HG03354 (cell line): ENCODE measurements at regions not wholly inside any gene's neighbourhood (a gene's known extent, or its start where the extent isn't known, plus 50 kb on each side); places are given as distances from the start of the nearest gene placed in this dataset.

ENCODE experiments used
- ATAC-seq: cut with Tn5 transposase; IDR thresholded peaks from one replicate; pipeline ENCODE4 v1.9.1; 2021; ENCODE audit warnings: mild to moderate bottlenecking; ENCODE audit not compliant: unreplicated experiment, poor library complexity, severe bottlenecking

DNA sequence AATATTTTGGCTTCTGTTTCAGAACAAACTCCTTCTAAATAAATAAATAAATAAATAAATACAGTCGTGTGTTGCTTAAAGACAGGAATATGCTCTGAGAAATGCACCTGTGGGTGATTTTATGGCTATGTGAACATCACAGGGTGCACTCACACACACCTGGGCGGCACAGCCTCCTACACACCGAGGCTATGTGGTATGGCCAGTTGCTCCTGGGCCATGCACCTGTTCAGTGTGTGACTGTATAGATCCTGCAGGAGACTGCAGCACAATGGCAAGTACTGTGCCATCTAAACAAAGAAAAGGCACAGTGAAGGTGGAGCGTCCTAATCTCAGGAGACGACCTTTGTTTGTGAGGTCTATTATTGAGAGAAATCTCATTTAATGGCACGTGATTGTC is 1281.1 kb downstream of the TBC1D22A start:
- ATAC-seq, result no peak

DNA sequence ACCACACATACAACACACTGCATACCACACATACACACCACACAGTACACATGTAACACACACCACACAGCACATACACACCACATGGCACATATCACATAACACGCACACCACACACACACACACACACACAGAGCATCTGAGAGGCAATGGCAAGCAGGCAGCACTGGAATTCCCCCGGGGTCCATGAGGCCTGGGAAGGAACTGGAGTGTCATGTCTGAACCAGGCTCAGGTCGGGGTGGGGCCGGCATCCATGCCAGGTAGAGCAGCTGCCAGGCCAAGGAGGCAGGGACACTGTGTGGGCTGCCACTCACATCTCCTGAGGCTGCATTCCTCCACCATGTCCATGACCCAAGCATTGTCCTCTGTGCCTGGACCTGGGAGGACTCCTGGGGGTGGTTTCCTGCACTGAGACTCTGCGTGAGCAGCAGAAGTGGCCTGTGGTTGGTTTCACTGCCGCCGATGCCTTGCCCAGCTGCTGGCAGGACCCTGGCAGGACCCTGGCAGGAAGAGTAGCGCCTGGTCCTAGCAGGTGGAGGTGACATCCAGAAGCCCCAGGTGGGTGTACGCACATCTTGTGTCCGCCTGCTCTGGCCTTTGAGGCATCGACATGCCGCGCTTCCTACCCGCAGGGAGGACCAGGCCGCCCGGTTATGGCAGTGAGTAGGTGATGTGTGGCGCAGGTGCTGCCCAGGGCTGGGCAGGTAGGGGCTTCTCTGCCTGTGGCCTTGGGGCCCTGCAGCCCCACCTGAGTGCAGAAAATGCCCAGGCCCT is 1280.4 kb downstream of the TBC1D22A start:
- no peak for ATAC-seq

DNA sequence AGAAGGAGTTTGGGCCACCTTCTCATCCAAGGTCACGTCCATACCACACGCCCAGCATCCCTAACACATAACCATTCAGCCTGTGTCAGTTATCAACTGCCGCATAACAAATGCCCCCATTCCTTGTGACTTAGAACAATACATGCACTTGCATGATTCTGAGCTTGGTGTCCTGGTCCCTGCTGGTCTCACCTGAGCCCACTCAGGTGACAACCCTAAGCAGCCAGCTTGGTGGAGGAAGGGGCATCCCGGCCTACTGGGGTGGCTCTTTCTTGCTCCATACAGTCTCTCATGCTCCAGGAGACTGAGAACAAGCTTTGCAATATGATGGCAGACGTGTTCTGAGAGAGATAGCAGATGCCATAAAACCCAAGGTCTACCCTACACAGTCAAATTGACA is 1276.9 kb downstream of the TBC1D22A start:
- ATAC-seq, result no peak

DNA sequence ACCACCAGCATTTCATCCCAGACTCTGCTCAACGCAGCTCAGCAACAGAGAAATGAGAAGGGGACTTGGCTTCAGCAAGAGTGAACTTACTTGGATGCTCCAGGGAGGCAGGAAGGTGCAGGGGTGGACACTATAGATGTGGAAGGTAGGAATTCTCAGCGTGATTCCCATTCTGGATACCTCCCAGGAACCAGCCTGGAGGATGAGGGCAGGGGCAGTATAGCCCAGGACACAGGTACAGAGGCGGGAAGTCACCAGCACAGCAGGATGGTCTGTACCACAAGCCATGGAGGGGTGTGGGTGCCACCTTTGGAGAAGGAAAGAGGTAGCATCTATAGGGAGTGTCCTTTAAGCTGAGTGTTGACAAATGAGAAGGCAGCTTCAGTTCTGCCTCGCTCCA is 1275.2 kb downstream of the TBC1D22A start:
- no peak for ATAC-seq

DNA sequence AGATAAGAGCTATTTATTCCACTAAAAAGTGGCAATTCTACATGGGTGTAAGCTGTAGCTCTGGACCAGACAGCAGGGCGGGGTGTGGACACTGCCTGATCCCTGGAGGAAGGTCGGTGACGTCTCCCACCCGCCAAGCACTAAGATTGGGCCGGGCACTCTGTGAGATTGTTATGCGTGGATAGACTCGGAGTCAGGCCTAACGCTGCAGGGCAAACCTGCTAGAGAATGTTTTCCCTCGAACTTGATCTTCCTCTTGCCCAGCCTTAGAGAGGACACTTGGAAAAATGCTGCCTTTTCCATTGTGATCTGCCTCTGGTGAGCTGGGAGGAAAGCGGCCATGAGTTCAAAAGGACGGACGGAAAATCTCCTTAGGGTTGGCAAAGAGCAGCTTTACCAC is 1273.4 kb downstream of the TBC1D22A start:
- no peak for ATAC-seq

DNA sequence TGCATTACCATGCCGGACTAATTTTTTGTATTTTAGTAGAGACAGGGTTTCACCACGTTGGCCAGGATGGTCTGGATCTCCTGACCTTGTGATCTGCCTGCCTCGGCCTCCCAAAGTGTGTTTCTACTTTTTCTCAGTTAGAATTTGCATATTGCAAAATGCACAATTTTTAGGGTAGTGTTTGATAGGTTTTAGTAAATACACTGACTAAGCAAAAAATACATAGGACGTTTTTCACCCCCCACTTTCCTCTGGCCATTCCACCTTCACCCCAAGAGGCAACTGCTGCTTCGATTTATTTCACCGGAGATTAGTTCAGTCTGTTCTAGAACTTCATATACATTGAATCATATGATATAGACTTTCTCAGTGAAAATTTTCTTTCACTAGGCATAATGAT is 1269.1 kb downstream of the TBC1D22A start:
- no peak for ATAC-seq

GRCh38 chr22:48025096-48025495 is 1262.6 kb downstream of the TBC1D22A start:
- ATAC-seq, result no peak

DNA sequence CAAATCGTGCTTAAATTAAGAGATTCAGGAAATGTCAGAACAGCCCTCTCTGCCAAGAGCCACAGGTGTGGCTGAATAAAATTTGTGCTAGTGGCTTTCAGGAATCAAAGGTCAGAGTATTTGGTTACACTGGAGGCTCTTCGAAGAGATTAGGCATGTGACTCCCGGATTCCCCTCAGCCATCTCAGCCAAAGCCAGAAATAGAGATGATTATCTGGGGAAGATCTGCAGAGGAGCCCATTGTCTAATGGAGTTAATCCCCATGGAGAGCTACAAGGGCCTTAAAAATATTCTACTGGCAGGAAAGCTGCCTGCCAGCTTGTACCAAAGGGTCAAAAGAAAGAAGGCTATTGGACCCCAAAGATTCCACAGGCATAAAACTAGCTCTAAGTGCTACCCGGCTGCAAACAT is 1259.5 kb downstream of the TBC1D22A start:
- ATAC-seq, result no peak

DNA sequence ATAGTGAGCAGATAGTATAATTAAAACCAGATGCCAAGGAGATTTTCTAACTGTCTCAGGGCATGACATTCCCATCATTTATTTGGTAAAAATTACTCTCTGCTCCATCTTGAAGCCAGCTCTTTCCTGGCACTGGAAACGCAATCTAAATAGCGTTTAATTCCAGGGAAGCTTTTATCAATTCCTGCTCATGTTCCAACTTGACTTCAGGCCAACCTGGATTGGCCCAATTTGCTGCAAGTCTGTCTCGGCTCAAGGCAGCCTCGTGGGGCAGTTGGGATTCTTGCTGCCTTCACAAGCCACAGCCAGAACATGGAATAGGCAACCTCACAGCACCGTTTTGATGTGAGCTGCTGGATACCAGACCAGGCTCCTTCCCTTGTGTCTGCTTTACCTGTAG is 1255.9 kb downstream of the TBC1D22A start:
- ATAC-seq, result no peak

GRCh38 chr22:48015701-48016100 is 1253.3 kb downstream of the TBC1D22A start:
- no peak for ATAC-seq

DNA sequence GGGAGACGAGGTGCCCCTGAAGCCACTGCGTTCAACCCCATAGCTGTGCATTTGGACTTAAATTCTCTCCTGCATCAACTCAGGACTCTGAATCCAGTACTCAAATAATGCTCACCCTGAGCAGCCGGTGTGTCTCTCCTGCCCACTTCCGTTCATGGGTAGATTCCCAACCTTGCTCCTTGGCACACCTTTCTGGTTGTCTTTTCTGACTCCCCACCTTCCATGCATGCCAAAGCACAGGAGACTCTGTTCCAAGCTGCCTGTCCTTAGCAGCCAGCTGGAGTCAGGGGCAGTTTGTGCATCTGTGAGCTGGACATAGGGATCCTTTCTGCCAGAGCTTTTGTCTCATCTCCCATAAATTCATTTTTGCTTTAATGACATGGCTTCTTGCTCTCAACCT is 1242.5 kb downstream of the TBC1D22A start:
- ATAC-seq, result no peak

GRCh38 chr22:48004038-48004437 is 1241.6 kb downstream of the TBC1D22A start:
- no peak for ATAC-seq

DNA sequence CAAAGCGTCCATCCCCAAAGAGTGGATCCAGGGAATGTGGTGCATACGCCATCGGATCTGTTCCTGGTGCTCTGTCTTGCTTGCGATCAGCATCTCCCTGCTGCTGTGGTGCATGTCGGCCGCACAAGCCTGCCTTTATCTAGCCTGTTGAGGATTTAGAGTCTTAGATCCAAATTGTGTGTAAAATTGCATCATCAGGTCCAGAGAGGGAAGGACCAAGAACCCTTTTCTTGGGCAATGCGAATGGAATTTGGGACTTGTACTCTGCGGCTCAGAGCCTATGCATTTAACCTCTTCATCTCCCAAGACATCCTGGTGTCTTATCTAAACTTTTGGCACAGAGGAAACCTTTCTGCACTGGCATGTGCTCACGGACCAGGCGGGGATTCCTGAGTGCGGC is 1238.7 kb downstream of the TBC1D22A start:
- no peak for ATAC-seq

- ATAC-seq, result no peak
Measured at GRCh38 chr22:47997612-47998011, 1235.2 kb downstream of the TBC1D22A start.

GRCh38 chr22:47997052-47997590 is 1234.7 kb downstream of the TBC1D22A start:
- ATAC-seq, result no peak

DNA sequence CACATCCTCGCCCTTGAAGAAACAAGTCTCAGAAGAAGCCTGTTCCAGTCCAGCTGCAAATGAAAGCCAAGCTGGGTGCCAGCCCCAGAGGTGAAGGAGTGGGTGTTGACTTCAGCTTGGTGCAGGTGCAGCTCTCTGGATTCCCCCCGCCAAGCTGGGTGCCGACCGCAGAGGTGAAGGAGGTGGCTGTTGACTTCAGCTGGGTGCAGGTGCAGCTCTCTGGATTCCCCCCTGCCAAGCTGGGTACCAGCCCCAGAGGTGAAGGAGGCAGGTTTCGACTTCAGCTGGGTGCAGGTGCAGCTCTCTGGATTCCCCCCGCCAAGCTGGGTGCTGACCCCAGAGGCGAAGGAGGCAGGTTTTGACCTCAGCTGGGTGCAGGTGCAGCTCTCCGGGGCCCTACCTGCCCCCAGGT is 1234.0 kb downstream of the TBC1D22A start:
- ATAC-seq, result peak; percentile 74

DNA sequence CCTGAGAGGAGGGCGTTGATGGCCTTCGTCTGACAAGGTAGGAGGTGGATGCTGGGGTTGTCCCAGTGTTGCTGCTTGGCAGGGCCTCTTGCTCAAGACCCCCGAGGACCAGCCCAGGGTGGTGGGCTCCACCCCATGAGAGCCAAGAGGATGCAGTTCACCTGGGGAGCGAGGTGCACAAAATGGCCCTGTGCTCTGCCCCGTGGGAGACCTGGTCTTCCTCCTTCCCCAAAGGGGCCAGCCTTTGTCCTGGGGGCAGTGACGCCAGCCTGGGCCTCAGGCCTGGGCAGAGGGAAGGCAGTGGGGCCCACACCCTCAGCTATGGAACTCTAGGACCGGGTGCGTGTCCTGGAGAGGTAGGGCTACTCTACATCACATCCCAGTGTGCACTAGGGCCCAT is 1233.3 kb downstream of the TBC1D22A start:
- no peak for ATAC-seq

DNA sequence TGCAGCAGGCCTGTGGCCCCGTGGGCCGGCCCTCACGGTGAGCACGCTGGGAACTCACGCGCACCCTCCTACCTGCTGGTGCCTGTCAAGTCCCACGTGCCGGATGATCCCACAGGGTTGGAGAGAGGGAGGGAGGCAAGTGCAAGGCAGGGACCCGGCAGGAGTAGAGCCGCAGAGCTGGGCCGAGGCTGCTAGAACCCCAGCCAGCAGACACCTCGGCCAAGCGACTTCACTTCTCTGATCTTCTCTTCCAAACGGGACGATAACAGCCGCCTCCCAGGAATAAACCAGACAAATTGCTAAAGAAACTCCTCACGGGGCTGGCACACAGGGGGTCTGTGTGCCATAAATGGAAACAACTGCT is 1232.8 kb downstream of the TBC1D22A start:
- no peak for ATAC-seq

- ATAC-seq, result no peak
Measured at GRCh38 chr22:47994601-47995263, 1232.3 kb downstream of the TBC1D22A start.

DNA sequence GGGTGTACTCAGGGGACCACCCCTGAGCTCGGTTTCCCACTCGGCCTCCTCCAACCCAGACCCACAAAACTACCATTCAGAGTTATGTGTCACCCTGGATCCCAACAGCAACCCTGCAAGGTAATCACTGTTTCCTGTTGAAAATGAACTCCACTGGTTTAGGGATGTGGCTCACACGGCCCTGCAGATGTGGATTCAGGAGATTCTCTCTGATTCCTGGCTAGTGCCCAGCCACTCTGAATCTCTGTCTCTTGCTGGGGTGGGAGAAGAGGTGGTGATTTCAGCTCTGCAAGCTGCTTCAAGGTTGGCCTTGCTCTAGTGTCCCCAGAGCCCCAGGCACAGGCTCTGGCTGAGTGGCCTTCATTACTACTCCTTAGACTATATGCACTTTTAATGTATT is 1231.6 kb downstream of the TBC1D22A start:
- ATAC-seq, result no peak

DNA sequence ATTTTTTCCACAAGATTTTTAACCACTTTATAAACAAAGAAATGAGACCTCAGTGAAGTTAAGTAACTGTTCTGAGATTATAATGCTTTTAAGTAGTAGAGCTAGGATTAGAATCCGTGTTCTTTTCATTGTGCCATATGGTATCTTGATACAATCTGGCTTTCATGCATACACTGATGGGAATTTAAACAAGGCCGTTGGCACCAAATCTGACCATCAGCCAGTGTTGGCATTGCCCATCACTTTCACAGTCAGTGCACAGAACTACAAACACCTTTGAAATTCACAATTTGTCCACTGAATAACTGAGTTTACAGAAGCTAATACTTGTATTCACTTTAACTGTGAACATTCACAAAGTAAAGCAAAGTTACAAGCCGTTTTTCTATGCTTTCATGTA is 1228.0 kb downstream of the TBC1D22A start:
- no peak for ATAC-seq
